Gastrocnemius medialis (tissue), 4 donors: ENCODE measurements at regions not wholly inside any gene's neighbourhood (a gene's known extent, or its start where the extent isn't known, plus 50 kb on each side); places are given as distances from the start of the nearest gene placed in this dataset.

Experiments
- POLR2A ChIP-seq, 2 donors: fragments of 450-650 bp; IDR thresholded peaks; one replicate each; pipeline ENCODE4 v1.6.1; 2017; ENCODE audit warnings: antibody characterized with exemption in 2 of 2, mild to moderate bottlenecking in 2 of 2, moderate library complexity in 2 of 2
- TF ChIP-seq, protein P1 (sequence below), 5 experiments: fragments of 450-650 bp in 3 of 5; fragments of 200-600 bp in 2 of 5; sonication (generic) in 2 of 5; IDR thresholded peaks in 4 of 5; conservative IDR thresholded peaks in 1 of 5; 1 replicate in 4 of 5; 2 replicates in 1 of 5; pipeline ENCODE4 v1.5.1; 2016 to 2019; ENCODE audit warnings: antibody characterized with exemption in 5 of 5, mild to moderate bottlenecking in 3 of 5, moderate library complexity in 3 of 5

- TF ChIP-seq, protein P1, sequence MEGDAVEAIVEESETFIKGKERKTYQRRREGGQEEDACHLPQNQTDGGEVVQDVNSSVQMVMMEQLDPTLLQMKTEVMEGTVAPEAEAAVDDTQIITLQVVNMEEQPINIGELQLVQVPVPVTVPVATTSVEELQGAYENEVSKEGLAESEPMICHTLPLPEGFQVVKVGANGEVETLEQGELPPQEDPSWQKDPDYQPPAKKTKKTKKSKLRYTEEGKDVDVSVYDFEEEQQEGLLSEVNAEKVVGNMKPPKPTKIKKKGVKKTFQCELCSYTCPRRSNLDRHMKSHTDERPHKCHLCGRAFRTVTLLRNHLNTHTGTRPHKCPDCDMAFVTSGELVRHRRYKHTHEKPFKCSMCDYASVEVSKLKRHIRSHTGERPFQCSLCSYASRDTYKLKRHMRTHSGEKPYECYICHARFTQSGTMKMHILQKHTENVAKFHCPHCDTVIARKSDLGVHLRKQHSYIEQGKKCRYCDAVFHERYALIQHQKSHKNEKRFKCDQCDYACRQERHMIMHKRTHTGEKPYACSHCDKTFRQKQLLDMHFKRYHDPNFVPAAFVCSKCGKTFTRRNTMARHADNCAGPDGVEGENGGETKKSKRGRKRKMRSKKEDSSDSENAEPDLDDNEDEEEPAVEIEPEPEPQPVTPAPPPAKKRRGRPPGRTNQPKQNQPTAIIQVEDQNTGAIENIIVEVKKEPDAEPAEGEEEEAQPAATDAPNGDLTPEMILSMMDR (IDR thresholded peaks at IDR 0.05 in 4 of 5, conservative IDR thresholded peaks at IDR 0.05 in 1 of 5) = no peak
- no peak for TF ChIP-seq POLR2A (IDR thresholded peaks at IDR 0.05)
These were observed 237.1 kb downstream of the TSHZ3 start for GRCh38 chr19:31112158-31112557.
